HAP-1 (cell line): ENCODE measurements at regions not wholly inside any gene's neighbourhood (a gene's known extent, or its start where the extent isn't known, plus 50 kb on each side); places are given as distances from the start of the nearest gene placed in this dataset.
"Not testable (repeated sequence)": the region's sequence is repeated elsewhere in the genome, so short reads cannot be mapped to it uniquely, and the experiment has no call there.

Experiments
- DNase-seq, 2 experiments: peaks; one replicate each; pipeline ENCODE4 v3.0.0-alpha.2; 2016 to 2020; ENCODE audit warnings: low spot score in 2 of 2
- H3K27me3 ChIP-seq: fragments of 250-450 bp; sonication (Bioruptor Pico); 2 replicates; pipeline ENCODE4 v1.5.1; 2020; ENCODE audit warnings: low read depth, mild to moderate bottlenecking, moderate library complexity
- H3K36me3 ChIP-seq: fragments of 250-450 bp; sonication (Bioruptor Pico); replicated peaks from 2 replicates; pipeline ENCODE4 v1.5.1; 2020; ENCODE audit warnings: mild to moderate bottlenecking
- H3K4me1 ChIP-seq: fragments of 250-450 bp; sonication (Bioruptor Pico); 2 replicates; pipeline ENCODE4 v1.5.1; 2020; ENCODE audit warnings: mild to moderate bottlenecking
- H3K4me3 ChIP-seq: fragments of 250-450 bp; sonication (Bioruptor Pico); 2 replicates; pipeline ENCODE4 v1.5.1; 2020; ENCODE audit warnings: mild to moderate bottlenecking, moderate library complexity
- H3K9me3 ChIP-seq: fragments of 250-450 bp; sonication (Bioruptor Pico); 2 replicates; pipeline ENCODE4 v1.5.1; 2020; ENCODE audit warnings: mild to moderate bottlenecking, moderate library complexity
- in situ Hi-C: fragments of 300-500 bp; cut with MboI; formaldehyde crosslinking; loops from 3 replicates; pipeline ENCODE4 v1.14.3; 2020; ENCODE audit warnings: low sequenced_read_pairs, inconsistent platforms, mixed read lengths

GRCh38 chr9:42414865-42415264, 231.4 kb downstream of the SPATA31A6 start:
- H3K36me3 ChIP-seq, H3K4me3 ChIP-seq, H3K27me3 ChIP-seq, H3K4me1 ChIP-seq, H3K9me3 ChIP-seq, DNase-seq, in situ Hi-C loops: not testable (repeated sequence)

DNA sequence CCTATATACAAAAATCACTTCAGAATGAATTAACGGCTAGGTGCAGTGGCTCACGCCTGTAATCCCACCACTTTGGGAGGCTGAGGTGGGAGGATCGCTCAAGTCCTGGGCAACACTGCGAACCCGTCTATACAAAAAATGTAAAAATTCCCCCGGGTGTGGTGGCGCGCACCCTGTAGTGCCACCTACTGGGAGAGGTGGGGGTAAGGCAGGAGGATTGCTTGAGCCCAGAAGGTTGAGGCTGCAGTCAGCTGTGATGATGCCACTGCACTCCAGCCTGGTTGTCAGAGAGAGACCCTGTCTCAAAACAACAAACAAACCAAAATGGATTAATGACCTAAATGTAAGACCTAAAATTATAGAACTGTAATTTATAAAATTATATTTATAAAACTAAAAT, 236.2 kb downstream of the SPATA31A6 start:
- H3K4me1 ChIP-seq, DNase-seq, H3K27me3 ChIP-seq, H3K36me3 ChIP-seq, in situ Hi-C loops, H3K9me3 ChIP-seq, H3K4me3 ChIP-seq: not testable (repeated sequence)

DNA sequence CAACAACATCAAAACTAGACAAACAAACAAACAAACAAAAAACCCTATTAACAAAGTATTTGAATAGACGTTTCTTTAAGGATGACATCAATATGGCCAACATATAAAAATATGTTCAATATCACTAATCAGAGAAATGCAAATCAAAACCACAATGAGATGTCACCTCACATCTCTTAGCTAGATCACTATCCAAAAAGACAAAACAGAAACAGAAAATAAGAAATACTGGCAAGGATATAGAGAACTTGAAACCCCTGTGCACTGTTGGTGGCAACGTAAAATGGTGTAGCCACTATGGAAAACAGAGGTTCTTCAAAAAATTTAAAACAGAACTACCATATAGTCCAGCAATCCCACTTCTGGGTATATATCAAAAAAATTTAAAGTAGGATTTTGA, 236.9 kb downstream of the SPATA31A6 start:
- in situ Hi-C loops, result not testable (repeated sequence)

GRCh38 chr9:42421630-42422029, 238.2 kb downstream of the SPATA31A6 start:
- H3K4me1 ChIP-seq, H3K36me3 ChIP-seq, H3K9me3 ChIP-seq, DNase-seq, H3K27me3 ChIP-seq, H3K4me3 ChIP-seq, in situ Hi-C loops: not testable (repeated sequence)

More for the DNA sequence above, 236.9 kb downstream of the SPATA31A6 start:
- not testable (repeated sequence) for H3K36me3 ChIP-seq, H3K4me3 ChIP-seq, H3K27me3 ChIP-seq, H3K9me3 ChIP-seq, DNase-seq, H3K4me1 ChIP-seq

- DNase-seq, H3K9me3 ChIP-seq, H3K36me3 ChIP-seq, in situ Hi-C loops, H3K4me3 ChIP-seq, H3K4me1 ChIP-seq, H3K27me3 ChIP-seq: not testable (repeated sequence)
These were observed 247.5 kb downstream of the SPATA31A6 start for GRCh38 chr9:42430674-42431615.

DNA sequence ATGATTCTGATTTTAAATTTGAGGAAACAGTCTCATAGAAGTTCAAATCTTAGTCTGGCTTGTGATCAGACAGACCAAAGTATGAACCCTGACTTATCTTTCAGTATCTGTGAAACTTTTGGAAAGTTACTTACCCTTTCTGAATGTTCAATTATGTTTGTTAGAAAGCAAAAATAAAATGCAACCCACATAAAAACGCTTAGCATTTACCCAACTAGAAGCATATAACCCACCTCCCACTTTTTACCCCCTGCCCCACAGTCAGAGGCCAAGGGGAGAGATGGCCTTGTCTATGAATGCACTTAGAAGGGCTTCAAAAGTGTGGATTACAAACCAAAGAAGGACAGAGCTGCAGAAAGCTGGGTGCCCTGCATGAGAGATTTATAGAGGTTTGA, 248.2 kb downstream of the SPATA31A6 start:
- H3K4me1 ChIP-seq, H3K9me3 ChIP-seq, H3K27me3 ChIP-seq, in situ Hi-C loops, DNase-seq, H3K36me3 ChIP-seq, H3K4me3 ChIP-seq: not testable (repeated sequence)

DNA sequence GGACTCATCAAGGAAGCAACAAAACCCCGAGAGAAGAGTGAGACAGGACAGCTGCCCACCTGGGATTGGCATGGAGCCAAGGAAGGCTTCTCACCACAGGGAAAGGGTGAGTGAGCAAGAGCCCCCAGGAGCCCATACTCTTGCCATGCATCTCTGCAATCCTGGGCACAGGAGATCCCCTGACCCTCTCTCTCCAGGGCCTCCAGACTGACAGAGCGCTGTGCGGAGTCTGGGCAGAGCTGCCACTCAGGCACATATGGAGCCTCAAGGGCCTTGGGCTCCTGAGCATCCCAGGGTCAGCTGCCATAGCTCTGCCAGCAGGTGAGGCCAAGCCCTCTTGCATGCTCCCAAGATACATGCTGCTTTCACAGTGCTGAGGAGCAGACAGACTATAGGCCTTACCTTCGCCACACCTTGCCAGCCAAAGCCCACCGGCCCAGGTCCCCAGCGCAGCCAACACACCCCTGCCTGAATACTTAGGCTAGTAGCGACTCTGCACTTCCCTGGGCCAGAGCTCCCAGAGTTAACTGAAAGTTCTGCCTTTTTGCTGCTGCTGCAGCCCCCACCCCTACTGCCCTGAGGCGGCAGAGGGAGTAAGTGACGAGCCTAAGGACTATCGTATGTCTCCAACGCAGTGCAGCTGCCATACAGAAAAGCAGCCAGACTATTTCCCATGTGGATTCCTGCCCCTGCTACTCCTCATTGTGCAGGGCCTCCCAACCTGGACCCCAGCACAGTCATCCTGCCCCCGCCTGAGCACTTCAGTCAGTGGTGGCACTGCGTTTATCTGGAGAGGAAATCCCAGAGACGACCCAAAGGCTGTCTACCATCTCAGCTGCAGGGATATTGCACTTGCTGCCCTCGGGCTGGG, 251.6 kb downstream of the SPATA31A6 start:
- H3K9me3 ChIP-seq, H3K36me3 ChIP-seq, H3K4me1 ChIP-seq, H3K4me3 ChIP-seq, H3K27me3 ChIP-seq, in situ Hi-C loops, DNase-seq: not testable (repeated sequence)

DNA sequence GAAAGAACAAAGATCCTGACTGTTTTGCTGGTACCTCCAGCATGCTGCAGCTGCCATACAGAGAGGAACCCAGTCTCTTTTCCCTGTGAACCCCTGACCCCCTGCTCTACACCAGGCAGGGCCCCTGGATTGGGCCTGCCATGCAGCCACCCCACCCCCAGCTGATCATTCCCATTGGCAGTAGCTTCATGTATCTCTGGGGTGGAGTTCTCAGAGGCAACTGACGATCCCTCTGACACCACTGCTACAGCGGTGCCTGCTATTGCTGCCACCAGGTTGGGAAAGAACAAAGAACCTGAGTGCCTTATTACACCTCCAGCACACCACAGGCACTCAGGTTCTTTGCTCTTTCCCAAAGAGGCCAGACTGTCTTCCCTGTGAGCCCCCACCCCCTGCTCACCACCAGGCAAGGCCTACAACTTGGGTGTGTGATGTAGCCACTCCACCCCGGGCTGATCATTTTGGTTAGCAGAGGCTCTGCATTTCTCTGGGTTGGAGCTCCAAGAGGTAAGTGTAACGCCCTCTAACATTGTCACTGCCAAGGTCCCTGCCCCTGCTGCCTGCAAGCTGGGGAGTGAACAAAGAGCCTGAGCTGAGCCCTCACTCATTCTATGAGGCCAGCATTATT, 252.4 kb downstream of the SPATA31A6 start:
- H3K9me3 ChIP-seq, DNase-seq, H3K36me3 ChIP-seq, H3K27me3 ChIP-seq, H3K4me3 ChIP-seq, in situ Hi-C loops, H3K4me1 ChIP-seq: not testable (repeated sequence)

DNA sequence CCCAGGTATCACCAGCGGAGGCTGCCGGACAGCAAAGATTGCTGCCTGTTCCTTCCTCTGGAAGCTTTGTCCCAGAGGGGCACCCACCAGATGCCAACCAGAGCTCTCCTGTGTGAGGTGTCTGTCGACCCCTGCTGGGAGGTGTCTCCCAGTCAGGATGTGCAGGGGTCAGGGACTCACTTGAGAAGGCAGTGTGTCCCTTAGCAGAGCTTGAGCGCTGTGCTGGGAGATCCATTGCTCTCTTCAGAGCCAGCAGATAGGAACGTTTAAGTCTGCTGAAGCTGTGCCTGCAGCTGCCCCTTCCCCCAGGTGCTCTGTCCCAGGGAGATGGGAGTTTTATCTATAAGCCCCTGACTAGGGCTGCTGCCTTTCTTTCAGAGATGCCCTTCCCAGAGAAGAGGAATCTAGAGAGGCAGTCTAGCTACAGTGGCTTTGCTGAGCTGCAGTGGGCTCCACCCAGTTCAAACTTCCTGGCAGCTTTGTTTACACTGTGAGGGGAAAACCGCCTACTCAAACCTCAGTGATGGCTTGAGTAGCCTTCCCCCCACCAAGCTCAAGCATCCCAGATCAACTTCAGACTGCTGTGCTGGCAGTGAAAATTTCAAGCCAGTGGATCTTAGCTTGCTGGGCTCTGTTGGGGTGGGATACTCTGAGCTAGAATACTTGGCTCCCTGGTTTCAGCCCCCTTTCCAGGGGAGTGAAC, 253.7 kb downstream of the SPATA31A6 start:
- H3K4me1 ChIP-seq, DNase-seq, H3K4me3 ChIP-seq, H3K36me3 ChIP-seq, H3K9me3 ChIP-seq, H3K27me3 ChIP-seq, in situ Hi-C loops: not testable (repeated sequence)

DNA sequence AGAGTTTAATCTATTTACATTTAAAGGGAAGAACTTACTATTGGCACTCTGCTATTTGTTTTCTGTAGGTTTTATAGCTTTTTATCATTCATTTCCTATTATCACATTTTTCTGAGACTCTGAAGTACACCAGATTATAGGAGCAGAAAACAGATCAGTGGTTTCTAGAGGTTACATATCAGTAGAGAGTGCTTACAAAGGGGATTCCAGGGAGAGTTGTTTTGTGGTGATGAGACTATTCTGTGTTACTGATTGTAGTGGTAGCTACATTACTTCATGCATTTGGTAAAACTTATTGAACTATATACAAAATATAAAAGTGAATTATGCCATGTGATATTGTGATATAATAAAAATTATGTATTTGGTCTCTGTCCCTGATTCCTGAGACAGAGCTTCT, 259.2 kb downstream of the SPATA31A6 start:
- in situ Hi-C loops, H3K9me3 ChIP-seq, H3K4me3 ChIP-seq, H3K27me3 ChIP-seq, H3K4me1 ChIP-seq, DNase-seq, H3K36me3 ChIP-seq: not testable (repeated sequence)

DNA sequence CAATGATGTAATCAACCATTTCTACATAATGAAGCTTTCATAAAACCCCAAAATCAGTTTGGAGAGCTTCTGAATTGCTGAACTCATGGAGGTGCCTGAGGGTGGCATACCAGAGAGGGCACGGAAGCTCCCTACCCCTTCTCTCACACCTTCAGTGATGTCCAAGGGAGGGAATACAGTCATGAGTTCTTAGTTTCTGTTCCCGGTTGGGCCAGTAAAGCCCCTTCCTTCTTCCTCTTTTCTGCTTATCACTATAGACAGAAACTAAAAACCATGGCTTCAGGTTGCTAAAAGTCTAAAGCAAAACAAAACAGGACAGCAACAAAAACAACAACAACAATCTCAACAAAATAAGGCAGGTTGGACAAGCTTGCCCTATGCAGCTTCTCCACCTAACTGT, 260.0 kb downstream of the SPATA31A6 start:
- H3K4me1 ChIP-seq, H3K4me3 ChIP-seq, H3K27me3 ChIP-seq, H3K36me3 ChIP-seq, in situ Hi-C loops, DNase-seq, H3K9me3 ChIP-seq: not testable (repeated sequence)

GRCh38 chr9:42461436-42461835, 278.0 kb downstream of the SPATA31A6 start:
- in situ Hi-C loops, H3K4me1 ChIP-seq, H3K9me3 ChIP-seq, H3K4me3 ChIP-seq, DNase-seq, H3K27me3 ChIP-seq, H3K36me3 ChIP-seq: not testable (repeated sequence)

GRCh38 chr9:42461863-42462262, 278.4 kb downstream of the SPATA31A6 start:
- H3K27me3 ChIP-seq, H3K9me3 ChIP-seq, H3K36me3 ChIP-seq, DNase-seq, H3K4me1 ChIP-seq, H3K4me3 ChIP-seq, in situ Hi-C loops: not testable (repeated sequence)
